ENCODE measurements at regions not wholly inside any gene's neighbourhood (a gene's known extent, or its start where the extent isn't known, plus 50 kb on each side); places are given as distances from the start of the nearest gene placed in this dataset.

- H3K4me1 Mint-ChIP-seq (ENCODE audit: low read depth): no peaks in the 10 kb centered on the region
- H3K4me3 Mint-ChIP-seq: no peak overlapping the region
- intact Hi-C loops (cut with micrococcal nuclease): no loop called here
- no peak overlapping the region for H3K27ac Mint-ChIP-seq
- H3K9me3 Mint-ChIP-seq: no peaks in the 10 kb centered on the region
- peaks cover 2% of the 10 kb centered on the region for H3K27me3 Mint-ChIP-seq
- H3K36me3 Mint-ChIP-seq (ENCODE audit: low read depth): no peaks in the 10 kb centered on the region
Measured at GRCh38 chr10:69729326-69730048, 72.2 kb upstream of the COL13A1 start.

- no peaks in the 10 kb centered on the region for H3K36me3 Mint-ChIP-seq (ENCODE audit: low read depth)
- no peak overlapping the region for H3K4me3 Mint-ChIP-seq
- H3K27me3 Mint-ChIP-seq: peaks cover 2% of the 10 kb centered on the region
- H3K27ac Mint-ChIP-seq: no peak overlapping the region
- intact Hi-C loops (cut with micrococcal nuclease): no loop called here
- no peaks in the 10 kb centered on the region for H3K4me1 Mint-ChIP-seq (ENCODE audit: low read depth)
- no peaks in the 10 kb centered on the region for H3K9me3 Mint-ChIP-seq
Measured at GRCh38 chr10:69730251-69731156, 71.2 kb upstream of the COL13A1 start.

- H3K4me1 Mint-ChIP-seq (ENCODE audit: low read depth): no peaks in the 10 kb centered on the region
- intact Hi-C loops (cut with micrococcal nuclease): no loop called here
- H3K27ac Mint-ChIP-seq: no peak overlapping the region
- H3K9me3 Mint-ChIP-seq: no peaks in the 10 kb centered on the region
- no peaks in the 10 kb centered on the region for H3K36me3 Mint-ChIP-seq (ENCODE audit: low read depth)
- H3K4me3 Mint-ChIP-seq: no peak overlapping the region
- peaks cover 2% of the 10 kb centered on the region for H3K27me3 Mint-ChIP-seq
Measured at GRCh38 chr10:69731184-69731583, 70.5 kb upstream of the COL13A1 start.

- no peak overlapping the region for H3K4me3 Mint-ChIP-seq
- H3K27me3 Mint-ChIP-seq: peaks cover 2% of the 10 kb centered on the region
- intact Hi-C loops (cut with micrococcal nuclease): no loop called here
- no peaks in the 10 kb centered on the region for H3K36me3 Mint-ChIP-seq (ENCODE audit: low read depth)
- H3K9me3 Mint-ChIP-seq: no peaks in the 10 kb centered on the region
- H3K4me1 Mint-ChIP-seq (ENCODE audit: low read depth): no peaks in the 10 kb centered on the region
- H3K27ac Mint-ChIP-seq: no peak overlapping the region
Measured at GRCh38 chr10:69731698-69732097, 70.0 kb upstream of the COL13A1 start.

GRCh38 chr10:69732147-69732825, 69.4 kb upstream of the COL13A1 start:
- no peaks in the 10 kb centered on the region for H3K9me3 Mint-ChIP-seq
- intact Hi-C loops (cut with micrococcal nuclease): no loop called here
- H3K4me1 Mint-ChIP-seq (ENCODE audit: low read depth): no peaks in the 10 kb centered on the region
- no peak overlapping the region for H3K4me3 Mint-ChIP-seq
- H3K27me3 Mint-ChIP-seq: peaks cover 3% of the 10 kb centered on the region
- H3K27ac Mint-ChIP-seq: no peak overlapping the region
- no peaks in the 10 kb centered on the region for H3K36me3 Mint-ChIP-seq (ENCODE audit: low read depth)

- H3K9me3 Mint-ChIP-seq: no peaks in the 10 kb centered on the region
- no peak overlapping the region for H3K4me3 Mint-ChIP-seq
- H3K27me3 Mint-ChIP-seq: peaks cover 4% of the 10 kb centered on the region
- no peaks in the 10 kb centered on the region for H3K36me3 Mint-ChIP-seq (ENCODE audit: low read depth)
- no peak overlapping the region for H3K27ac Mint-ChIP-seq
- H3K4me1 Mint-ChIP-seq (ENCODE audit: low read depth): no peaks in the 10 kb centered on the region
- intact Hi-C loops (cut with micrococcal nuclease): no loop called here
Measured at GRCh38 chr10:69732826-69733150, 68.9 kb upstream of the COL13A1 start.

- H3K27me3 Mint-ChIP-seq: peaks cover 4% of the 10 kb centered on the region
- no peaks in the 10 kb centered on the region for H3K9me3 Mint-ChIP-seq
- no peaks in the 10 kb centered on the region for H3K4me1 Mint-ChIP-seq (ENCODE audit: low read depth)
- H3K36me3 Mint-ChIP-seq (ENCODE audit: low read depth): no peaks in the 10 kb centered on the region
- intact Hi-C loops (cut with micrococcal nuclease): no loop called here
- H3K4me3 Mint-ChIP-seq: no peak overlapping the region
- no peak overlapping the region for H3K27ac Mint-ChIP-seq
Measured at GRCh38 chr10:69733791-69734261, 67.9 kb upstream of the COL13A1 start.

- H3K36me3 Mint-ChIP-seq (ENCODE audit: low read depth): no peaks in the 10 kb centered on the region
- no peak overlapping the region for H3K4me3 Mint-ChIP-seq
- H3K9me3 Mint-ChIP-seq: no peaks in the 10 kb centered on the region
- intact Hi-C loops (cut with micrococcal nuclease): no loop called here
- no peak overlapping the region for H3K27ac Mint-ChIP-seq
- H3K27me3 Mint-ChIP-seq: peaks cover 4% of the 10 kb centered on the region
- no peaks in the 10 kb centered on the region for H3K4me1 Mint-ChIP-seq (ENCODE audit: low read depth)
Measured at GRCh38 chr10:69734416-69734796, 67.3 kb upstream of the COL13A1 start.

GRCh38 chr10:69734797-69735468, 66.8 kb upstream of the COL13A1 start:
- Mint-ChIP-seq H3K4me1 (ENCODE audit: low read depth) (no peaks in the 10 kb centered on the region), H3K27ac (no peak overlapping the region), H3K36me3 (ENCODE audit: low read depth) (no peaks in the 10 kb centered on the region), H3K4me3 (no peak overlapping the region), H3K27me3 (peaks cover 4% of the 10 kb centered on the region), H3K9me3 (no peaks in the 10 kb centered on the region)
- intact Hi-C loops (cut with micrococcal nuclease): no loop called here

- Mint-ChIP-seq H3K27ac (no peak overlapping the region), H3K27me3 (peaks cover 4% of the 10 kb centered on the region), H3K9me3 (no peaks in the 10 kb centered on the region), H3K36me3 (ENCODE audit: low read depth) (no peaks in the 10 kb centered on the region), H3K4me1 (ENCODE audit: low read depth) (no peaks in the 10 kb centered on the region), H3K4me3 (no peak overlapping the region)
- intact Hi-C loops (cut with micrococcal nuclease): no loop called here
Measured at GRCh38 chr10:69736886-69737641, 64.6 kb upstream of the COL13A1 start.

- Mint-ChIP-seq H3K4me3 (no peak overlapping the region), H3K27ac (no peak overlapping the region), H3K27me3 (peaks cover 3% of the 10 kb centered on the region), H3K36me3 (ENCODE audit: low read depth) (no peaks in the 10 kb centered on the region), H3K9me3 (no peaks in the 10 kb centered on the region), H3K4me1 (ENCODE audit: low read depth) (no peaks in the 10 kb centered on the region)
- intact Hi-C loops (cut with micrococcal nuclease): no loop called here
Measured at GRCh38 chr10:69738071-69738470, 63.6 kb upstream of the COL13A1 start.

GRCh38 chr10:69738858-69739435, 62.8 kb upstream of the COL13A1 start:
- H3K9me3 Mint-ChIP-seq: no peaks in the 10 kb centered on the region
- peaks cover 3% of the 10 kb centered on the region for H3K27me3 Mint-ChIP-seq
- no peaks in the 10 kb centered on the region for H3K4me1 Mint-ChIP-seq (ENCODE audit: low read depth)
- intact Hi-C loops (cut with micrococcal nuclease): no loop called here
- H3K27ac Mint-ChIP-seq: no peak overlapping the region
- H3K36me3 Mint-ChIP-seq (ENCODE audit: low read depth): no peaks in the 10 kb centered on the region
- no peak overlapping the region for H3K4me3 Mint-ChIP-seq

GRCh38 chr10:69739634-69740033, 62.1 kb upstream of the COL13A1 start:
- no peak overlapping the region for H3K4me3 Mint-ChIP-seq
- intact Hi-C loops (cut with micrococcal nuclease): no loop called here
- H3K4me1 Mint-ChIP-seq (ENCODE audit: low read depth): no peaks in the 10 kb centered on the region
- H3K27me3 Mint-ChIP-seq: peaks cover 3% of the 10 kb centered on the region
- no peaks in the 10 kb centered on the region for H3K9me3 Mint-ChIP-seq
- no peak overlapping the region for H3K27ac Mint-ChIP-seq
- H3K36me3 Mint-ChIP-seq (ENCODE audit: low read depth): no peaks in the 10 kb centered on the region

Measured in dendritic cell treated with granulocyte-macrophage colony-stimulating factor and Interleukin-4, amounts not matched to agents 40 ng/mL and 50 ng/mL, for 4 days (primary cell).